GM12878 (cell line): ENCODE measurements at regions not wholly inside any gene's neighbourhood (a gene's known extent, or its start where the extent isn't known, plus 50 kb on each side); places are given as distances from the start of the nearest gene placed in this dataset.

ENCODE experiments used
- ATAC-seq: fragments of 200-7000 bp; cut with Tn5 transposase; 3 replicates; pipeline ENCODE4 v1.9.1; 2020; ENCODE audit warnings: mild to moderate bottlenecking, moderate library complexity
- BruUV-seq: library from RNA; stranded (reverse); fragments of 400-500 nt; replicated peaks from 2 replicates; lab custom pipeline; 2021; lab: Mats Ljungman, UMichigan
- CTCF ChIA-PET: fragments of 300-600 bp; sonication (Branson Sonifier 250); formaldehyde crosslinking; extraction: SDS; loops from one replicate; lab custom pipeline; 2021; ENCODE audit warnings: inconsistent platforms; lab: Yijun Ruan, JAX
- POLR2A ChIA-PET: fragments of 350-600 bp; formaldehyde crosslinking; extraction: SDS; loops from one replicate; lab custom pipeline; 2021; ENCODE audit warnings: inconsistent platforms; lab: Charles Lee
- RAD21 ChIA-PET: fragments of 300-600 bp; sonication (Branson Sonifier 250); formaldehyde crosslinking; loops from one replicate; lab custom pipeline; 2023; ENCODE audit warnings: antibody characterized with exemption; ENCODE audit not compliant: unreplicated experiment; lab: Charles Lee
- SMC1A ChIA-PET: fragments of 300-600 bp; sonication (Branson Sonifier 250); formaldehyde crosslinking; loops from one replicate; lab custom pipeline; 2023; ENCODE audit not compliant: unreplicated experiment, uncharacterized antibody; lab: Charles Lee
- DNase-seq: peaks from one replicate; pipeline ENCODE4 v3.0.0-alpha.2; 2011; ENCODE audit warnings: low read depth, low spot score
- FAIRE-seq: peaks from 3 replicates; lab custom pipeline; 2011; peaks lifted over from hg19 to GRCh38; lab: Jason Lieb, UNC
- H2AFZ ChIP-seq: 2 replicates; pipeline ENCODE4 v1.6.0; 2011; ENCODE audit warnings: low read depth, low read length, control low read depth; ENCODE audit not compliant: control insufficient read depth
- H3K27ac ChIP-seq: 2 replicates; pipeline ENCODE4 v1.5.1; 2011; ENCODE audit warnings: control low read depth; ENCODE audit not compliant: control insufficient read depth, insufficient read depth
- H3K27me3 ChIP-seq, 2 experiments: replicated peaks in 1 of 2; 2 replicates each; pipeline versions ENCODE4 v1.6.0 to v1.6.1; 2011; ENCODE audit warnings: low read length in 1 of 2; ENCODE audit not compliant: control insufficient read depth in 2 of 2, insufficient read depth in 2 of 2
- H3K36me3 ChIP-seq, 2 experiments: 2 replicates each; pipeline ENCODE4 v1.5.1; 2011; ENCODE audit warnings: low read length in 1 of 2; ENCODE audit not compliant: control insufficient read depth in 2 of 2, insufficient read depth in 2 of 2
- H3K4me1 ChIP-seq: 2 replicates; pipeline ENCODE4 v1.6.1; 2011; ENCODE audit warnings: mild to moderate bottlenecking, low read length, moderate library complexity, mixed read lengths; ENCODE audit not compliant: control insufficient read depth, insufficient read depth
- H3K4me2 ChIP-seq: 2 replicates; pipeline ENCODE4 v1.6.0; 2011; ENCODE audit warnings: control low read depth; ENCODE audit not compliant: control insufficient read depth, insufficient read depth
- H3K4me3 ChIP-seq: fragments of 200-600 bp; sonication (generic); 2 replicates; pipeline ENCODE4 v1.5.1; 2016
- H3K79me2 ChIP-seq: 2 replicates; pipeline ENCODE4 v1.6.0; 2011; ENCODE audit warnings: low read length; ENCODE audit not compliant: control insufficient read depth, insufficient read depth
- H3K9ac ChIP-seq: 2 replicates; pipeline ENCODE4 v1.8.0; 2011; ENCODE audit warnings: low read length, control low read depth, mixed read lengths; ENCODE audit not compliant: control insufficient read depth, insufficient read depth
- H3K9me3 ChIP-seq: replicated peaks from 3 replicates; pipeline ENCODE4 v1.5.1; 2011; ENCODE audit warnings: mild to moderate bottlenecking, low read length; ENCODE audit not compliant: control insufficient read depth, insufficient read depth
- H4K20me1 ChIP-seq: 2 replicates; pipeline ENCODE4 v1.6.0; 2011; ENCODE audit not compliant: control insufficient read depth, insufficient read depth
- BMI1 ChIP-seq: fragments of 450-650 bp; IDR thresholded peaks from 2 replicates; pipeline ENCODE4 v1.6.1; 2016; ENCODE audit warnings: mild to moderate bottlenecking, moderate library complexity, borderline replicate concordance
- EP300 ChIP-seq, 2 experiments: fragments of 150-350 bp in 1 of 2; IDR thresholded peaks; 2 replicates each; pipeline ENCODE4 v1.6.1; 2011 to 2012; ENCODE audit warnings: low read depth in 2 of 2, low read length in 2 of 2, borderline replicate concordance in 1 of 2, improper control_type of control experiment in 1 of 2, inconsistent platforms in 1 of 2; ENCODE audit not compliant: control insufficient read depth in 1 of 2
- IKZF1 ChIP-seq: fragments of 450-650 bp; conservative IDR thresholded peaks from 2 replicates; pipeline ENCODE4 v1.6.1; 2017; ENCODE audit warnings: antibody characterized with exemption, mild to moderate bottlenecking
- LARP7 ChIP-seq: fragments of 450-650 bp; IDR thresholded peaks from 2 replicates; pipeline ENCODE4 v1.6.1; 2017; ENCODE audit warnings: mild to moderate bottlenecking
- NBN ChIP-seq: fragments of 450-650 bp; IDR thresholded peaks from 2 replicates; pipeline ENCODE4 v1.6.1; 2016
- NFYA ChIP-seq: IDR thresholded peaks from 2 replicates; pipeline ENCODE4 v1.6.1; 2011; ENCODE audit warnings: low read depth, mild to moderate bottlenecking, low read length, improper control_type of control experiment, borderline replicate concordance
- POU2F2 ChIP-seq: IDR thresholded peaks from 3 replicates; pipeline ENCODE4 v1.6.1; 2011; ENCODE audit warnings: low read depth, mild to moderate bottlenecking, low read length, borderline replicate concordance
- RUNX3 ChIP-seq: IDR thresholded peaks from 2 replicates; pipeline ENCODE4 v1.6.1; 2012; ENCODE audit warnings: low read length, inconsistent platforms
- SREBF2 ChIP-seq: IDR thresholded peaks from 2 replicates; pipeline ENCODE4 v1.6.1; 2012; ENCODE audit warnings: mild to moderate bottlenecking, low read length
- SUPT20H ChIP-seq: IDR thresholded peaks from 2 replicates; pipeline ENCODE4 v1.6.1; 2011; ENCODE audit warnings: low read depth, mild to moderate bottlenecking, low read length, moderate library complexity, borderline replicate concordance; ENCODE audit not compliant: control insufficient read depth
- TBL1XR1 ChIP-seq: IDR thresholded peaks from 2 replicates; pipeline ENCODE4 v1.6.1; 2012; ENCODE audit warnings: low read depth, low read length, improper control_type of control experiment
- TCF7 ChIP-seq: IDR thresholded peaks from 2 replicates; pipeline ENCODE4 v1.6.1; 2014; ENCODE audit warnings: antibody characterized with exemption, borderline replicate concordance
- ZNF274 ChIP-seq: IDR thresholded peaks from one replicate; pipeline ENCODE4 v1.8.0; 2011; ENCODE audit not compliant: insufficient read length, insufficient read depth
- ZNF622 ChIP-seq: fragments of 450-650 bp; IDR thresholded peaks from 2 replicates; pipeline ENCODE4 v1.6.1; 2017; ENCODE audit warnings: mild to moderate bottlenecking, inconsistent platforms
- ZZZ3 ChIP-seq: IDR thresholded peaks from 2 replicates; pipeline ENCODE4 v1.6.1; 2011; ENCODE audit warnings: low read depth; ENCODE audit not compliant: control insufficient read depth, insufficient read length
- WGBS: methylation state at CpG from one replicate; pipeline ENCODE4 v1.1.6; 2016; ENCODE audit warnings: low lambda C conversion rate; ENCODE audit not compliant: insufficient replicate concordance, insufficient coverage; ENCODE audit errors: missing lambda C conversion rate; 5-methylcytosine and 5-hydroxymethylcytosine counted together
- in situ Hi-C: fragments of 300-500 bp; cut with MboI; formaldehyde crosslinking; loops from 9 replicates; pipeline ENCODE4 v1.14.3; 2018; ENCODE audit warnings: mixed read lengths
- intact Hi-C: fragments of 100-400 bp; cut with micrococcal nuclease; formaldehyde crosslinking; loops from one replicate; pipeline ENCODE4 v1.14.2; 2022; ENCODE audit not compliant: unreplicated experiment
- TF ChIP-seq, protein P1 (sequence below): fragments of 450-650 bp; conservative IDR thresholded peaks from 2 replicates; pipeline ENCODE4 v1.6.1; 2017; ENCODE audit warnings: mild to moderate bottlenecking, moderate library complexity
- TF ChIP-seq, protein P2 (sequence below): IDR thresholded peaks from 2 replicates; pipeline ENCODE4 v1.6.1; 2012; ENCODE audit warnings: low read depth, low read length, improper control_type of control experiment
- TF ChIP-seq, protein P3 (sequence below): IDR thresholded peaks from 2 replicates; pipeline ENCODE4 v1.6.1; 2011; ENCODE audit warnings: low read depth, mild to moderate bottlenecking, low read length, moderate library complexity, borderline replicate concordance; ENCODE audit errors: extremely low read depth

DNA sequence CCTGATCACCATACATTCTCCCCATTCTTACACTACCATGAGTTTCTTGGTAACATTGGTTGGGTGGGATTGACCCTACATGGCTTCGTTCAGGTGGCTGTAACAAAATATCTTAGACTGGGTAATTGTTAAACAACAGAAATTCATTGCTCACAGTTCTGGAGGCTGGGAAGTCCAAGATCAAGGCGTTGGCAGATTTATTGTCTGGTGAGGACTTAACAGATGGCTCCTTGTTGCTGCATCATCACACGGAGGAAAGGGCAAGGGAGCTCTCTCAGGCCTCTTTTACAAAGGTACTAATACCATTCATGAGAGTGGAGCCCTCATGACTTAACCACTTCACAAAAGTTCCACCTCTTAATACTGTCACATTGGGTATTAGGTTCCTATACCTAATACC lies 116.7 kb upstream of the EGLN3 start:
- no TSS peak for BruUV-seq
- intact Hi-C loops, result no loop called here
- DNase-seq (no peak), FAIRE-seq (no peak)
- Histone ChIP-seq H3K27me3 (no peaks in the 10 kb centered on the region), H3K9me3 (peaks cover 4% of the 10 kb centered on the region; the same call in 2 of the 3 replicates), H3K4me1 (no peaks in the 10 kb centered on the region), H3K79me2 (no peaks in the 10 kb centered on the region), H3K27ac (no peak overlapping the region), H3K9ac (no peak overlapping the region), H3K4me3 (no peak overlapping the region), H4K20me1 (no peaks in the 10 kb centered on the region)
- ChIA-PET RAD21 (interaction anchor here (0.8 to 0.9 kb wide), 2 partner anchors 31 to 227 kb away, joined by 3 to 6 read pairs; no protein-coding TSS in a partner anchor), POLR2A (no interaction called here), CTCF (no interaction called here), SMC1A (no interaction called here)
- WGBS, result 18% methylated on average over 3 of the region's 3 CpGs
- TF ChIP-seq SUPT20H (no peak), ZNF274 (no peak), RUNX3 (no peak), POU2F2 (no peak), NBN (no peak), NFYA (no peak), EP300 (IDR thresholded peaks at IDR 0.05; ENCODE audit: borderline replicate concordance in 1 of 2, control insufficient read depth in 1 of 2, low read depth in 2 of 2, low read length in 2 of 2) (no peak), TBL1XR1 (no peak), ZZZ3 (no peak), SREBF2 (no peak), TCF7 (no peak), BMI1 (no peak), IKZF1 (no peak), LARP7 (no peak), ZNF622 (no peak)
- TF ChIP-seq, protein P1, sequence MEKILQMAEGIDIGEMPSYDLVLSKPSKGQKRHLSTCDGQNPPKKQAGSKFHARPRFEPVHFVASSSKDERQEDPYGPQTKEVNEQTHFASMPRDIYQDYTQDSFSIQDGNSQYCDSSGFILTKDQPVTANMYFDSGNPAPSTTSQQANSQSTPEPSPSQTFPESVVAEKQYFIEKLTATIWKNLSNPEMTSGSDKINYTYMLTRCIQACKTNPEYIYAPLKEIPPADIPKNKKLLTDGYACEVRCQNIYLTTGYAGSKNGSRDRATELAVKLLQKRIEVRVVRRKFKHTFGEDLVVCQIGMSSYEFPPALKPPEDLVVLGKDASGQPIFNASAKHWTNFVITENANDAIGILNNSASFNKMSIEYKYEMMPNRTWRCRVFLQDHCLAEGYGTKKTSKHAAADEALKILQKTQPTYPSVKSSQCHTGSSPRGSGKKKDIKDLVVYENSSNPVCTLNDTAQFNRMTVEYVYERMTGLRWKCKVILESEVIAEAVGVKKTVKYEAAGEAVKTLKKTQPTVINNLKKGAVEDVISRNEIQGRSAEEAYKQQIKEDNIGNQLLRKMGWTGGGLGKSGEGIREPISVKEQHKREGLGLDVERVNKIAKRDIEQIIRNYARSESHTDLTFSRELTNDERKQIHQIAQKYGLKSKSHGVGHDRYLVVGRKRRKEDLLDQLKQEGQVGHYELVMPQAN, result no peak
- TF ChIP-seq, protein P2, sequence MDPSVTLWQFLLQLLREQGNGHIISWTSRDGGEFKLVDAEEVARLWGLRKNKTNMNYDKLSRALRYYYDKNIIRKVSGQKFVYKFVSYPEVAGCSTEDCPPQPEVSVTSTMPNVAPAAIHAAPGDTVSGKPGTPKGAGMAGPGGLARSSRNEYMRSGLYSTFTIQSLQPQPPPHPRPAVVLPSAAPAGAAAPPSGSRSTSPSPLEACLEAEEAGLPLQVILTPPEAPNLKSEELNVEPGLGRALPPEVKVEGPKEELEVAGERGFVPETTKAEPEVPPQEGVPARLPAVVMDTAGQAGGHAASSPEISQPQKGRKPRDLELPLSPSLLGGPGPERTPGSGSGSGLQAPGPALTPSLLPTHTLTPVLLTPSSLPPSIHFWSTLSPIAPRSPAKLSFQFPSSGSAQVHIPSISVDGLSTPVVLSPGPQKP, result no peak
- TF ChIP-seq, protein P3, sequence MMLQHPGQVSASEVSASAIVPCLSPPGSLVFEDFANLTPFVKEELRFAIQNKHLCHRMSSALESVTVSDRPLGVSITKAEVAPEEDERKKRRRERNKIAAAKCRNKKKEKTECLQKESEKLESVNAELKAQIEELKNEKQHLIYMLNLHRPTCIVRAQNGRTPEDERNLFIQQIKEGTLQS, result no peak
- TF ChIP-seq, all 136 proteins: peak for 0
- ATAC-seq, result no peak
- H3K36me3 ChIP-seq, result no peaks in the 10 kb centered on the region
- H2AFZ ChIP-seq, result no peak overlapping the region
- in situ Hi-C loops, result no loop called here
- no peak overlapping the region for H3K4me2 ChIP-seq
